NCI-H1105 (cell line): ENCODE measurements at regions not wholly inside any gene's neighbourhood (a gene's known extent, or its start where the extent isn't known, plus 50 kb on each side); places are given as distances from the start of the nearest gene placed in this dataset.

Source experiments
- DNase-seq: peaks from one replicate; lab custom pipeline; 2025; lab: John Stamatoyannopoulos, UW

GRCh38 chr14:71574976-71575375 lies 357.3 kb upstream of the RGS6 start:
- no peak for DNase-seq

GRCh38 chr14:71576472-71576871 lies 355.8 kb upstream of the RGS6 start:
- no peak for DNase-seq

GRCh38 chr14:71579331-71579730 lies 352.9 kb upstream of the RGS6 start:
- DNase-seq, result no peak

GRCh38 chr14:71582705-71583104 lies 349.5 kb upstream of the RGS6 start:
- DNase-seq, result no peak

- no peak for DNase-seq
Measured at GRCh38 chr14:71583194-71583593, 349.0 kb upstream of the RGS6 start.

GRCh38 chr14:71583705-71584104 lies 348.5 kb upstream of the RGS6 start:
- no peak for DNase-seq

- no peak for DNase-seq
Measured at GRCh38 chr14:71585361-71585760, 346.9 kb upstream of the RGS6 start.

- DNase-seq, result peak; percentile 13
Measured at GRCh38 chr14:71586131-71586897, 345.9 kb upstream of the RGS6 start.

GRCh38 chr14:71588028-71588427 lies 344.2 kb upstream of the RGS6 start:
- no peak for DNase-seq

GRCh38 chr14:71588576-71589215 lies 343.5 kb upstream of the RGS6 start:
- no peak for DNase-seq

GRCh38 chr14:71589609-71590008 lies 342.6 kb upstream of the RGS6 start:
- no peak for DNase-seq

GRCh38 chr14:71590131-71590530 lies 342.1 kb upstream of the RGS6 start:
- no peak for DNase-seq

- DNase-seq, result no peak
Measured at GRCh38 chr14:71591231-71591630, 341.0 kb upstream of the RGS6 start.

GRCh38 chr14:71591929-71592328 lies 340.3 kb upstream of the RGS6 start:
- DNase-seq, result no peak

GRCh38 chr14:71592361-71592760 lies 339.9 kb upstream of the RGS6 start:
- no peak for DNase-seq

- no peak for DNase-seq
Measured at GRCh38 chr14:71593966-71594365, 338.3 kb upstream of the RGS6 start.

GRCh38 chr14:71594821-71595220 lies 337.4 kb upstream of the RGS6 start:
- no peak for DNase-seq

GRCh38 chr14:71595441-71595840 lies 336.8 kb upstream of the RGS6 start:
- no peak for DNase-seq

- no peak for DNase-seq
Measured at GRCh38 chr14:71597287-71597920, 334.8 kb upstream of the RGS6 start.

GRCh38 chr14:71597955-71598660 lies 334.1 kb upstream of the RGS6 start:
- no peak for DNase-seq

- DNase-seq, result no peak
Measured at GRCh38 chr14:71600309-71600708, 331.9 kb upstream of the RGS6 start.

- no peak for DNase-seq
Measured at GRCh38 chr14:71602524-71602923, 329.7 kb upstream of the RGS6 start.

GRCh38 chr14:71604231-71604630 lies 328.0 kb upstream of the RGS6 start:
- no peak for DNase-seq
